Central memory CD8-positive, alpha-beta T cell (primary cell): ENCODE measurements at regions not wholly inside any gene's neighbourhood (a gene's known extent, or its start where the extent isn't known, plus 50 kb on each side); places are given as distances from the start of the nearest gene placed in this dataset.
"Not testable (repeated sequence)": the region's sequence is repeated elsewhere in the genome, so short reads cannot be mapped to it uniquely, and the experiment has no call there.

Source experiments
- ATAC-seq: fragments of 150-1000 bp; cut with Tn5 transposase; replicated peaks from 2 replicates; pipeline ENCODE4 v1.10.0; 2022; ENCODE audit warnings: mild to moderate bottlenecking, moderate FRiP score, moderate number of reproducible peaks; ENCODE audit not compliant: poor library complexity, severe bottlenecking; ENCODE audit errors: extremely low read depth
- DNase-seq, 2 donors: peaks; one replicate each; pipeline ENCODE4 v3.0.0; 2021; ENCODE audit warnings: low spot score in 2 of 2
- H3K27ac Mint-ChIP-seq: one replicate; pipeline ENCODE4 v1.8.0; 2022; ENCODE audit warnings: low read depth, mild to moderate bottlenecking, moderate library complexity, mixed read lengths
- H3K27me3 Mint-ChIP-seq: one replicate; pipeline ENCODE4 v1.8.0; 2022; ENCODE audit warnings: mixed read lengths
- H3K36me3 Mint-ChIP-seq: one replicate; pipeline ENCODE4 v1.8.0; 2022; ENCODE audit warnings: mild to moderate bottlenecking, moderate library complexity, mixed read lengths; ENCODE audit not compliant: insufficient read depth
- H3K4me1 Mint-ChIP-seq: one replicate; pipeline ENCODE4 v1.8.0; 2022; ENCODE audit warnings: mixed read lengths
- H3K4me3 Mint-ChIP-seq: one replicate; pipeline ENCODE4 v1.8.0; 2022; ENCODE audit warnings: mild to moderate bottlenecking, moderate library complexity, mixed read lengths
- H3K9me3 Mint-ChIP-seq: one replicate; pipeline ENCODE4 v1.8.0; 2022; ENCODE audit warnings: mixed read lengths

DNA sequence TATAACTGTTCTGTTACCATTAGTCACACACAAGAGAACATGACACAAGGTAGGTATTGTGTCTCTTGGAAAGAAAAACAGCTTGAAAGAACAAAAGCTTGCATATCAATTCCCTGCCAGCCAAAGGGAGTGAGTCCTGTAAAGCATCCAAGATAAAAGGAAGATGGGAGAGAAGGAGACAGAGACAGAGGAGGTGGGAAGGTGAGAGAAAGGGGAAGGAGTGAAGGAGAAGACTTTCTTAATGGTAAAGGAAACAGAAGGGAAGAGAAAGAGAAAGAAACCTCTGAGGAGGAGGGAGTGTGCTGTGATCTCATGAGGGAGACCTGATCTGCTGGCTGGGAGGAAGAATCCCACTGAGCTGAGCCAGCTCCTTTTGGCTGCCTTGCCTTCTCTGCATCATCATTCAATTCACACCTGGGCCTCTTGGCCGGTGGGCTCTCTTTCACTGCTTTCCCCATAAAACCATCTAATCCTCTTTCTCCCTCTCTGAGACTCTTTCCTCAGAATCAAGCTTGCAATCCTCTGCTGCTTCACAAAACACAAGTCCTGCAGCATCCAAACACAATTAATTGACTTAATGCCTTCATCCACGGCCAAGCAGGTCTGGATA is 271.6 kb downstream of the ABCC12 start:
- Mint-ChIP-seq H3K4me3 (no peak overlapping the region), H3K27ac (no peak overlapping the region)

DNA sequence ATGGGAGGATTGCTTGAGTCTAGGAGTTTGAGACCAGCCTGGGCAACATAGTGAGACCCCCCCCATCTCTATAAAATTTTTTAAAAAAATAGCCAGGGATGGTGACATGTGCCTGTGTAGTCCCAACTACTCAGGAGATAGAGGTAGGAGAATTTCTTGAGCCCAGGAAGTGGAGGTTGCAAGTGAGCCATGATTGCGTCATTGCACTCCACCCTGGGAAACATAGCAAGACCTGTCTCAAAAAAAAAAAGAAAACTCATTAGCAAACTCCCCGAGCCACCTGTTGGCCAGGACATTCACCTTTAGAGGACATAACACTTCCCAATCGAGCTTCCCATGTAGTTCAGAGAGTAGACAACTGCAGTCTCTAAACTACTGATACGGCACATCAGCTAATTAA is 274.2 kb downstream of the ABCC12 start:
- peaks cover 10% of the 10 kb centered on the region for H3K27me3 Mint-ChIP-seq
- no peaks in the 10 kb centered on the region for H3K36me3 Mint-ChIP-seq
- DNase-seq: no peak
- no peaks in the 10 kb centered on the region for H3K4me1 Mint-ChIP-seq
- no peak overlapping the region for H3K4me3 Mint-ChIP-seq
- H3K27ac Mint-ChIP-seq: no peak overlapping the region
- no peak for ATAC-seq
- H3K9me3 Mint-ChIP-seq: no peaks in the 10 kb centered on the region

More for the DNA sequence above, 271.6 kb downstream of the ABCC12 start:
- H3K4me1 Mint-ChIP-seq: no peaks in the 10 kb centered on the region
- H3K27me3 Mint-ChIP-seq: peaks cover 28% of the 10 kb centered on the region
- DNase-seq (no peak), ATAC-seq (no peak)
- H3K9me3 Mint-ChIP-seq: no peaks in the 10 kb centered on the region
- no peaks in the 10 kb centered on the region for H3K36me3 Mint-ChIP-seq

DNA sequence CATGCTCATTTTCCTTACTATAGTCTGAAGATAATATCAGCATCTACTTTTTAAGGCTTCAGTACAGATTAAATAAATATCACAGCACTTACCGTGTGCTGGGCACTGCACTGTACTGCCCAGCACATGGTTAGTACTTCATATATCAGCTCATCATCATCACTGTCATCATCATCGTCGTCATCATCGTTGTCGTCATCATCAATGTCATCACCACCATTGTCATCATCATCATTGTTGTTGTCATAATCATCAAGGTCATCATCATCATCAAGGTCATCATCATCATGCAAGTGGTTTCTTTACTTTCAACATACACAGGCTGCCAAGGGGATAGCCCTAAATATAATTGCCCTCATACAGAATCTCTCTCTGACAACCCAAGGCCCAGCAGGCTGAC is 275.1 kb downstream of the ABCC12 start:
- H3K9me3 Mint-ChIP-seq: no peaks in the 10 kb centered on the region
- peaks cover 10% of the 10 kb centered on the region for H3K27me3 Mint-ChIP-seq
- ATAC-seq (no peak), DNase-seq (no peak)
- no peak overlapping the region for H3K27ac Mint-ChIP-seq
- H3K4me1 Mint-ChIP-seq: no peaks in the 10 kb centered on the region
- H3K36me3 Mint-ChIP-seq: no peaks in the 10 kb centered on the region
- no peak overlapping the region for H3K4me3 Mint-ChIP-seq

DNA sequence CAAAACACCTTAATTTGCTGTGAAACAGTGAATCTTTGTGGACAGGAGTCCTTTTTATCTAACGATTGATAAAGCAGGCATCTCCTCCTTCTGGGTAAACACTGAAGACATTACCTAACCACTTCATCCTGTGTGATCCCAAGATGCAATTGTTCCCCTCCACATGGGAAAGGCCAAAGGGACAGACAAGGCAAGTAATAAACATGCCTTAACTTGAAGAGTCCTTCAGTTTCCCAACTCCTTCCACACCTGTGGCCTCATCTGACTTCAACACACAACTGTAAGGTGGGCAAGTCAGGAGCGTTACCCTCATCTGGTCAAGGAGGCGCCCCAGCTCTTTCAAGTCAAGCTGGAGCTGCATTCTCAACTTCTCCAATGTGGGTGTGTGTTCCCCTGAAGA is 278.6 kb downstream of the ABCC12 start:
- Mint-ChIP-seq H3K27me3 (peaks cover 25% of the 10 kb centered on the region), H3K9me3 (peaks cover 4% of the 10 kb centered on the region), H3K4me3 (no peak overlapping the region), H3K4me1 (no peaks in the 10 kb centered on the region), H3K36me3 (no peaks in the 10 kb centered on the region), H3K27ac (no peak overlapping the region)
- no peak for DNase-seq
- ATAC-seq: no peak

DNA sequence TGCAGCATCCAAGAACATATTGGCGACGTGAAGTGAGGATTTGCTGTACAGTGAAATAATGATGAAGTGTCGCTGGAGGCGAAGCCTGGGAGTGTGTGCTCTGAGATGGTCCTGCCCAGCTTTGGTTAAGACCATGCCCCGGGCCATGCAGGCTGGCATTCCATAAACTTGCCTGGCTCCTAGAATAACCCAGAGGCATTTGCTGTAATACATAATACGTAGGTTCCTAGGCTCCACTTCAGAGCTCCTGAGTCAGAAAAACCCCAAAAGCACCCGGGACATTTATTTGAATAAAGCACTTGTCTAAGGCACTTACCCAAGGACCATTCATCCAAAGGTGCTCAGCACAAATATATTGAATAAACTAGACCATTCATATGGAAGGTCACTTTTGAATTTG is 279.3 kb downstream of the ABCC12 start:
- Mint-ChIP-seq H3K27ac (no peak overlapping the region), H3K9me3 (peaks cover 4% of the 10 kb centered on the region), H3K36me3 (no peaks in the 10 kb centered on the region), H3K27me3 (peaks cover 32% of the 10 kb centered on the region), H3K4me1 (no peaks in the 10 kb centered on the region), H3K4me3 (no peak overlapping the region)
- ATAC-seq (no peak), DNase-seq (no peak)

DNA sequence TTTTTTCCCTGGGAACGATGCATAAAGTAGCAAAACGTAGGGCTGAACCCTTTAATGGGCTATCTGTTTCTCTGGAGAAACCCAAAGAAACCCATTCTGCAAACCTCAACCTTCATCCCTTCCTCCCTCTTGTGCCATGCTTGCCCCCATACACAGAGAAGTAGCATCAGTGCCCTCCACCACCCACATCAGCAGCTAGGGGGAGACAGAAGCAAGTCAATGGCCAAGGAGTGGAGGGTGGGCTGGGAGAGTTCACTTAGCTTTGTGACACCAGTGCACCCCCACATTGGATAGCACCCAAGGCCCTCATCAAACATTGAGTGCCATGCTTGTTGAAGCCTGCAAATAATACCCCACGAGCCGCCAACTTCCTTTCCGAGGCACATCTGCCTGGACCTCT is 282.4 kb downstream of the ABCC12 start:
- ATAC-seq: no peak
- Mint-ChIP-seq H3K36me3 (no peaks in the 10 kb centered on the region), H3K4me1 (no peaks in the 10 kb centered on the region), H3K27me3 (peaks cover 46% of the 10 kb centered on the region), H3K9me3 (peaks cover 8% of the 10 kb centered on the region), H3K27ac (no peak overlapping the region), H3K4me3 (no peak overlapping the region)
- DNase-seq: no peak

DNA sequence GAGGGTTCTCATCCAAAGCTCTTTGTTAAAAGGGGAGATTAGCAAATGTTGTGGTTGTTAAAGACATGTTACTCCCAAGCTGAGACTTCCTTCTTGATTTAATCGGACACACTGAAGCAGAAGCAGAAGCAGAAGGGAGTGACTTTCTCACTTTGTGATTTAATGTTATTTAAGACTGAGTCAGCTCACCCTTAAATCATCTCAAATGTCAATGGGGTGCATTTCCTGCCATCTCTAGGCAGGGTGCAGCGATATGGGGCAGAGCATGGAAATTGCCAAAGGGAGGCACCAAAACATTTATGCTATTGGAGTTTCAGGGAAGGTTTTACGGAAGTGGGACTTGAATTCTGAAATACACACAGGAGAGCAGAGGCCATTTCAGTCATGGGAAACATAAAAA is 283.6 kb downstream of the ABCC12 start:
- no peak overlapping the region for H3K27ac Mint-ChIP-seq
- DNase-seq (no peak), ATAC-seq (no peak)
- H3K36me3 Mint-ChIP-seq: no peaks in the 10 kb centered on the region
- H3K9me3 Mint-ChIP-seq: peaks cover 8% of the 10 kb centered on the region
- peaks cover 46% of the 10 kb centered on the region for H3K27me3 Mint-ChIP-seq
- H3K4me3 Mint-ChIP-seq: no peak overlapping the region
- no peaks in the 10 kb centered on the region for H3K4me1 Mint-ChIP-seq

DNA sequence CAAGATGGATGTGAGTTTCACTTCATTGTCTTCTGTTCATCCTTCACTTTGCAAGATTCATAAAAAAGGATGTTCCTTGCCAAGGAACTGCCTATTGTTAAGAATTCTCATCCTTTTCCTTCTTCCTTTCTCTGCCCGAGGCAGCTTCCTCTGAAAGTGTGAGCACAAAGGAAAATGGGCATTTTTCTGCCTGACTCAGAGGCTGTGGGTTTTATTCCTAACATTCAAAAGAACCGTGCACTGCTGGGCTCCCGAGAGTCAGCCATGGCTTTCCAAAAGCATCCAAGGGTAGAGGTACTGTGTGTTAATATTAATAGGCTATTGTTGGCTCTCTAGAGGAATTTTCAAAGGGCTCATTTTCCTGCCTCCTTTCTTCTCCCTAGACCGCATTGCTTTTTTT is 289.4 kb downstream of the ABCC12 start:
- ATAC-seq: no peak
- no peak for DNase-seq
- H3K27me3 Mint-ChIP-seq: peaks cover 57% of the 10 kb centered on the region
- no peak overlapping the region for H3K27ac Mint-ChIP-seq
- H3K4me3 Mint-ChIP-seq: no peak overlapping the region
- peaks cover 4% of the 10 kb centered on the region for H3K9me3 Mint-ChIP-seq
- no peaks in the 10 kb centered on the region for H3K36me3 Mint-ChIP-seq
- no peaks in the 10 kb centered on the region for H3K4me1 Mint-ChIP-seq

DNA sequence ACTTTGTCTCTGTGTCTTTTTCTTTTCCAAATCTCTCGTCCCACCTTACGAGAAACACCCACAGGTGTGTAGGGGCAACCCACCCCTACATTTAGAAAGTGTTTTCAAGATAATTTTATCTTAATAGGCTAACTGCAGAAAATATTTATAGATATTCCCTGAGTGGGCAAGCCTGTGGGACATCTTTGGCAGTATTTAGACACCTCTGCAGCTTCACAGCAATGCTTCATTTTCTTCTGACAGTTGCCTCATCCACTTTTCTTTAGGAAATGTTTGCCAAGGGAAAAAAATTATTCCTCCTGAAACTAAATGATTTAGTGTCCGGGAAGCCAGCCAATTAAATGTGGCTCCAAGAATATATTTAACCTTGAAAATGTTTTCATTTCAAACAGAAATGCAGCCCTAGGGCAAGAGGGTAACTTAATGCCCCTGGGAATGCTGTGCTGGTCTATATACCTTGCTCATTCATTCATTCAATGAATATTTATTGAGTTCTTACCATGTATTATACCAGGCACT is 290.4 kb downstream of the ABCC12 start:
- H3K27ac Mint-ChIP-seq: no peak overlapping the region
- H3K27me3 Mint-ChIP-seq: peaks cover 54% of the 10 kb centered on the region

DNA sequence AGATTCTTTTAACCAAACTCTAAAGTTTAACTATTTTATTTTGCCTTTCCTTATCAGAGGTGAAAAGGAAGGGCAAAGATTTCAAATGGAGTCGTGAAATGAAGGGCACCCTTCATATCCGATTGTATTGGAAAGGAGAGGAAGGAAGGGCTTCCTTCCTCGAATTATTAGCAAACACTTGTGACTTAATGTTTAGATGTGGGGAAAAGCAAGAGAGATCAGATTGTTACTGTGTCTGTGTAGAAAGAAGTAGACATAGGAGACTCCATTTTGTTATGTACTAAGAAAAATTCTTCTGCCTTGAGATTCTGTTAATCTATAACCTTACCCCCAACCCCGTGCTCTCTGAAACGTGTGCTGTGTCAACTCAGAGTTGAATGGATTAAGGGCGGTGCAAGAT is 291.5 kb downstream of the ABCC12 start:
- not testable (repeated sequence) for H3K36me3 Mint-ChIP-seq, ATAC-seq

More for the DNA sequence above, 290.4 kb downstream of the ABCC12 start:
- H3K4me1 Mint-ChIP-seq: no peaks in the 10 kb centered on the region
- no peaks in the 10 kb centered on the region for H3K36me3 Mint-ChIP-seq
- no peaks in the 10 kb centered on the region for H3K9me3 Mint-ChIP-seq
- ATAC-seq (no peak), DNase-seq (no peak)
- H3K4me3 Mint-ChIP-seq: no peak overlapping the region

DNA sequence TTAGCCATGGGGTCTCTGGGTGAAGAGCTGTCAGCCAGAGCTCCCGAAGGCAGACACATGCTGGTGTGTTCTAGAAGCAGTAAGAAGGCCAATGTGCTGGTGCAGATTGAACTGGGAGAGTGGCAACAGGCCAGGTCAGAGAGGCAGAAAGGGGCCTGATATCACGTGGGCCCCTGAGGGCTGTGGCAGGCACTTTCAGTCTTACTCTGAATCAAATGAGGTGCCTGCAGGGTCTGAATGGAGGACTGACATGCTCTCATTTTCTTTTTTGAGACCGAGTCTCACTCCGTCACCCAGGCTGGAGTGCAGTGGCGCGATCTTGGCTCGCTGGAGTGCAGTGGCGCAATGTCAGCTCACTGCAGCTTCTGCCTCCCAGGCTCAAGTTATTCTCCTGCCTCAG is 293.8 kb downstream of the ABCC12 start:
- Mint-ChIP-seq H3K9me3 (no peaks in the 10 kb centered on the region), H3K4me3 (no peak overlapping the region)

More for the DNA sequence above, 291.5 kb downstream of the ABCC12 start:
- not testable (repeated sequence) for H3K9me3 Mint-ChIP-seq, H3K4me1 Mint-ChIP-seq, DNase-seq, H3K4me3 Mint-ChIP-seq, H3K27ac Mint-ChIP-seq
- H3K27me3 Mint-ChIP-seq: peaks cover 52% of the 10 kb centered on the region

DNA sequence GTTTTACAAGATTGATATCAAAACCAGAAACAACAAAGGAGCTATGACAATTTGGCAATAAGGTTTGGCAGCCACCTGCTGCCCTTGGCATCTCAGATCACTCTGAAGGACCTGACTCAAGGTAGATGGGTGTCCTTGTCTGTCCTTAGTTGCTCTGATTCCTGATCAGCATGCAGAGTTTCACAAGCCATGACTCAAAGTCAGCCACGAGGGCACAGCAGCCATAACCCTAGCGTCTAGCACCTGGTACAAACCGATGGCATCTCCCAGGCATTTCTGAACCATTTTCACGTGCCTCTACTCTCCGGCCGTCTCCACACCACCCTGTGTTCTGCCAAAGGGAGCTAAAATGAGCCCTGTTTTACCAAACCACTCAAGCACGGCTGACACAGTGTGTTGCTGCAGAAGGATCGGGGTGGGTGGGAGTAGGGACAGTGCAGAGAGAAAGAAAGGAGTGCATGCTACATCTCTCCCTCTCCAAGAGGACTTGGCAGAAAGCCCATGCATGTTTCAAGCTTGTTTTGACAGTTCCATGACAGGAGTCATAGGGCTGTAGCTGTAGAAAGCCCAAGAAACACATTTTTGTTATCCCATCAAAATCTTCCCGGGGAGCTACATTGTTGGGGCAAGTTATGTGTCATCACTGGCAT is 297.3 kb downstream of the ABCC12 start:
- Mint-ChIP-seq H3K27me3 (peaks cover 29% of the 10 kb centered on the region), H3K4me3 (no peak overlapping the region), H3K27ac (no peak overlapping the region), H3K36me3 (no peaks in the 10 kb centered on the region), H3K4me1 (no peaks in the 10 kb centered on the region), H3K9me3 (peaks cover 15% of the 10 kb centered on the region)
- ATAC-seq: no peak
- no peak for DNase-seq

More for the DNA sequence above, 293.8 kb downstream of the ABCC12 start:
- no peaks in the 10 kb centered on the region for H3K36me3 Mint-ChIP-seq
- ATAC-seq (no peak), DNase-seq (no peak)
- H3K27me3 Mint-ChIP-seq: peaks cover 52% of the 10 kb centered on the region
- H3K27ac Mint-ChIP-seq: no peak overlapping the region
- no peaks in the 10 kb centered on the region for H3K4me1 Mint-ChIP-seq

DNA sequence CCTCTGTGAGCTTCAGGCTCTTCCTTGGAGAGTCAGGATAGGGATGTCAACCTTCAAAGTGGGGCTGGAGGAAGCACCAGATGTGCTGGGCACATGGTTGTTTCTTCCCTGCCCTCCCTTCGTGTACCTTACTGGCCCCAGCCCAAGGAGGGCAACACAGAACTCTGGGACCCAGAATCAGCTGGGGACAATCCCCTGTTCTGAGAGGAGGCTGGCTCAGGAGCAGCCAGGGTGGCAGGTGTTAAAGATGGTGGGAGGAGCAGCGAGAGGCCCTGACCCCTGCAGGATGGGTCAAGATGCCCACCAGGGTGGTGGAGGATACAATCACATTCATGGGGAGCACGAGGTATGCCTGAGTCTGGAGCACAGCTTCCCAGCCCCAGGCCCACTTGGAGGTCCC is 300.4 kb downstream of the ABCC12 start:
- no peak for DNase-seq
- no peak for ATAC-seq
- Mint-ChIP-seq H3K4me3 (no peak overlapping the region), H3K27me3 (peaks cover 2% of the 10 kb centered on the region), H3K9me3 (peaks cover 15% of the 10 kb centered on the region), H3K27ac (no peak overlapping the region), H3K36me3 (no peaks in the 10 kb centered on the region), H3K4me1 (no peaks in the 10 kb centered on the region)
